Activated T-helper 17 cell treated with anti-CD3 and anti-CD28 coated beads, Interleukin-2, amount 50 U/mL, for 72 hours (primary cell): ENCODE measurements at regions not wholly inside any gene's neighbourhood (a gene's known extent, or its start where the extent isn't known, plus 50 kb on each side); places are given as distances from the start of the nearest gene placed in this dataset.

Experiments
- ATAC-seq: fragments of 150-1000 bp; cut with Tn5 transposase; replicated peaks from 2 replicates; pipeline ENCODE4 v1.10.0; 2021; ENCODE audit warnings: mild to moderate bottlenecking, moderate library complexity
- H3K27ac Mint-ChIP-seq: one replicate; pipeline ENCODE4 v1.8.0; 2022; ENCODE audit warnings: mixed read lengths
- H3K27me3 Mint-ChIP-seq: one replicate; pipeline ENCODE4 v1.8.0; 2022; ENCODE audit warnings: mixed read lengths
- H3K36me3 Mint-ChIP-seq: one replicate; pipeline ENCODE4 v1.8.0; 2022; ENCODE audit warnings: low read depth, mild to moderate bottlenecking, mixed read lengths
- H3K4me1 Mint-ChIP-seq: one replicate; pipeline ENCODE4 v1.8.0; 2022; ENCODE audit warnings: mixed read lengths
- H3K4me3 Mint-ChIP-seq: one replicate; pipeline ENCODE4 v1.8.0; 2022; ENCODE audit warnings: mild to moderate bottlenecking, mixed read lengths
- H3K9me3 Mint-ChIP-seq: one replicate; pipeline ENCODE4 v1.8.0; 2022; ENCODE audit warnings: mixed read lengths

DNA sequence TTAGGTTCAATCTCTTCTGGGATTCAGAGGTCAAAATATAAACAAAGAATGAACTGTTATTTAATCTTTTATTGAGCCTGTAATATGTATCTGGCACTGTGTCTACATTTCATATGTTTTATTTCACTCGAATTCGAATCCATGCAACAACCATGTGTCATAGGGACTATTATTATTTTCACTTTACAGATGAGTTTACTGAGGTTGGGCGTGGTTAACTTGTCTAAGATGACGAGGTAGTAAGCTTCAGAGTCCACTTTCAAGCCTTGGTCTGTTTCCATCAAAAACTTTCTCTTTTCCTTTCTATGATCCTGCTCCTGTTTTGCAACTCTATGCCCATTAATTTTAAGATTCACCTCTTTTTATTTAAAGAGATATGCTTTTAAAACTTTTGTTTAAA lies 55.2 kb upstream of the DMAC1 start:
- Mint-ChIP-seq H3K36me3 (no peaks in the 10 kb centered on the region), H3K4me3 (no peak overlapping the region), H3K4me1 (no peaks in the 10 kb centered on the region), H3K27me3 (no peaks in the 10 kb centered on the region), H3K27ac (no peak overlapping the region), H3K9me3 (peaks cover 7% of the 10 kb centered on the region)
- ATAC-seq, result no peak
